OCI-LY1 (cell line): ENCODE measurements at regions not wholly inside any gene's neighbourhood (a gene's known extent, or its start where the extent isn't known, plus 50 kb on each side); places are given as distances from the start of the nearest gene placed in this dataset.

Experiments used
- CTCF ChIP-seq: fragments of 200-600 bp; sonication (generic), shearing (Covaris generic); IDR thresholded peaks from 2 replicates; pipeline ENCODE4 v1.5.1; 2017; ENCODE audit warnings: mild to moderate bottlenecking, antibody characterized with exemption, low read length, moderate library complexity, mixed read lengths
- EZH2 ChIP-seq: fragments of 200-600 bp; sonication (generic), shearing (Covaris generic); IDR thresholded peaks from 2 replicates; pipeline ENCODE4 v1.8.0; 2017; ENCODE audit warnings: borderline replicate concordance, mixed run types, mild to moderate bottlenecking, antibody characterized with exemption, low read length, moderate library complexity, mixed read lengths

- no peak for TF ChIP-seq CTCF
- TF ChIP-seq EZH2: no peak
These were observed 150.4 kb upstream of the IRX5 start for GRCh38 chr16:54780266-54780665.
